ENCODE measurements at regions not wholly inside any gene's neighbourhood (a gene's known extent, or its start where the extent isn't known, plus 50 kb on each side); places are given as distances from the start of the nearest gene placed in this dataset.
A peak's percentile ranks its signal among the peaks of the same experiment; 100 is the strongest.

GRCh38 chr3:176953106-176954060, 243.9 kb downstream of the TBL1XR1 start:
- DNase-seq (ENCODE audit: low read depth, low spot score): no peak
- TF ChIP-seq EZH2 (IDR thresholded peaks at IDR 0.05): no peak
- TF ChIP-seq POLR2AphosphoS5 (IDR thresholded peaks at IDR 0.05; ENCODE audit: borderline replicate concordance, low read depth, low read length): no peak
- TF ChIP-seq FOXP2 (optimal IDR thresholded peaks at IDR 0.05; ENCODE audit: control extremely low read depth, extremely low read length, insufficient read depth): no peak
- no peaks in the 10 kb centered on the region for H3K36me3 ChIP-seq (ENCODE audit: insufficient read depth, low read length)

GRCh38 chr3:176951586-176952292, 245.5 kb downstream of the TBL1XR1 start:
- Histone ChIP-seq H3K9ac (ENCODE audit: insufficient read length) (no peak overlapping the region), H3K4me3 (no peak overlapping the region), H3K9me3 (ENCODE audit: low read depth, low read length) (no peaks in the 10 kb centered on the region), H3K27ac (no peak overlapping the region), H3K36me3 (ENCODE audit: insufficient read depth, low read length) (no peaks in the 10 kb centered on the region)
- no peak for DNase-seq (ENCODE audit: low read depth, low spot score)
- TF ChIP-seq POLR2AphosphoS5 (IDR thresholded peaks at IDR 0.05; ENCODE audit: borderline replicate concordance, low read depth, low read length): no peak
- no peak for TF ChIP-seq EZH2 (IDR thresholded peaks at IDR 0.05)
- no peak for TF ChIP-seq FOXP2 (optimal IDR thresholded peaks at IDR 0.05; ENCODE audit: control extremely low read depth, extremely low read length, insufficient read depth)

More at GRCh38 chr3:176953106-176954060, 243.9 kb downstream of the TBL1XR1 start:
- Histone ChIP-seq H3K4me3 (peak overlapping the region; percentile 16), H3K9ac (ENCODE audit: insufficient read length) (peak overlapping the region; percentile 15), H3K9me3 (ENCODE audit: low read depth, low read length) (no peaks in the 10 kb centered on the region), H3K27ac (peak overlapping the region; percentile 32; the same call in 1 of the 2 replicates)

GRCh38 chr3:176951144-176951543, 246.1 kb downstream of the TBL1XR1 start:
- Histone ChIP-seq H3K27ac (no peak overlapping the region), H3K9ac (ENCODE audit: insufficient read length) (no peak overlapping the region), H3K9me3 (ENCODE audit: low read depth, low read length) (no peaks in the 10 kb centered on the region), H3K4me3 (no peak overlapping the region), H3K36me3 (ENCODE audit: insufficient read depth, low read length) (no peaks in the 10 kb centered on the region)
- no peak for TF ChIP-seq POLR2AphosphoS5 (IDR thresholded peaks at IDR 0.05; ENCODE audit: borderline replicate concordance, low read depth, low read length)
- no peak for TF ChIP-seq FOXP2 (optimal IDR thresholded peaks at IDR 0.05; ENCODE audit: control extremely low read depth, extremely low read length, insufficient read depth)
- no peak for TF ChIP-seq EZH2 (IDR thresholded peaks at IDR 0.05)
- DNase-seq (ENCODE audit: low read depth, low spot score): no peak

- Histone ChIP-seq H3K27ac (no peak overlapping the region), H3K9ac (ENCODE audit: insufficient read length) (no peak overlapping the region), H3K9me3 (ENCODE audit: low read depth, low read length) (no peaks in the 10 kb centered on the region), H3K4me3 (no peak overlapping the region), H3K36me3 (ENCODE audit: insufficient read depth, low read length) (no peaks in the 10 kb centered on the region)
- TF ChIP-seq POLR2AphosphoS5 (IDR thresholded peaks at IDR 0.05; ENCODE audit: borderline replicate concordance, low read depth, low read length) (no peak), EZH2 (IDR thresholded peaks at IDR 0.05) (no peak), FOXP2 (optimal IDR thresholded peaks at IDR 0.05; ENCODE audit: control extremely low read depth, extremely low read length, insufficient read depth) (no peak)
- DNase-seq (ENCODE audit: low read depth, low spot score): no peak
These were observed 246.5 kb downstream of the TBL1XR1 start for GRCh38 chr3:176950743-176951142.

- TF ChIP-seq FOXP2 (optimal IDR thresholded peaks at IDR 0.05; ENCODE audit: control extremely low read depth, extremely low read length, insufficient read depth): no peak
- no peak for TF ChIP-seq EZH2 (IDR thresholded peaks at IDR 0.05)
- TF ChIP-seq POLR2AphosphoS5 (IDR thresholded peaks at IDR 0.05; ENCODE audit: borderline replicate concordance, low read depth, low read length): no peak
- no peak for DNase-seq (ENCODE audit: low read depth, low spot score)
- Histone ChIP-seq H3K9ac (ENCODE audit: insufficient read length) (no peak overlapping the region), H3K36me3 (ENCODE audit: insufficient read depth, low read length) (no peaks in the 10 kb centered on the region), H3K9me3 (ENCODE audit: low read depth, low read length) (no peaks in the 10 kb centered on the region), H3K4me3 (no peak overlapping the region), H3K27ac (no peak overlapping the region)
These were observed 249.1 kb downstream of the TBL1XR1 start for GRCh38 chr3:176948151-176948550.

- no peak overlapping the region for H3K4me3 ChIP-seq
- no peaks in the 10 kb centered on the region for H3K9me3 ChIP-seq (ENCODE audit: low read depth, low read length)
- no peaks in the 10 kb centered on the region for H3K36me3 ChIP-seq (ENCODE audit: insufficient read depth, low read length)
- TF ChIP-seq FOXP2 (optimal IDR thresholded peaks at IDR 0.05; ENCODE audit: control extremely low read depth, extremely low read length, insufficient read depth) (no peak), EZH2 (IDR thresholded peaks at IDR 0.05) (no peak), POLR2AphosphoS5 (IDR thresholded peaks at IDR 0.05; ENCODE audit: borderline replicate concordance, low read depth, low read length) (no peak)
- no peak overlapping the region for H3K9ac ChIP-seq (ENCODE audit: insufficient read length)
- DNase-seq (ENCODE audit: low read depth, low spot score): no peak
- no peak overlapping the region for H3K27ac ChIP-seq
These were observed 251.1 kb downstream of the TBL1XR1 start for GRCh38 chr3:176946202-176946601.

GRCh38 chr3:176942305-176942704, 255.0 kb downstream of the TBL1XR1 start:
- H3K27ac ChIP-seq: 0 out of 2 replicates have a peak overlapping the region, but pooled peaks have one; percentile 2
- no peak for DNase-seq (ENCODE audit: low read depth, low spot score)
- H3K9me3 ChIP-seq (ENCODE audit: low read depth, low read length): no peaks in the 10 kb centered on the region

GRCh38 chr3:176941689-176942088, 255.6 kb downstream of the TBL1XR1 start:
- no peak for DNase-seq (ENCODE audit: low read depth, low spot score)
- TF ChIP-seq EZH2 (IDR thresholded peaks at IDR 0.05) (no peak), POLR2AphosphoS5 (IDR thresholded peaks at IDR 0.05; ENCODE audit: borderline replicate concordance, low read depth, low read length) (no peak), FOXP2 (optimal IDR thresholded peaks at IDR 0.05; ENCODE audit: control extremely low read depth, extremely low read length, insufficient read depth) (no peak)
- 0 out of 2 replicates have a peak overlapping the region, but pooled peaks have one; percentile 2 for H3K27ac ChIP-seq
- no peaks in the 10 kb centered on the region for H3K36me3 ChIP-seq (ENCODE audit: insufficient read depth, low read length)
- H3K4me3 ChIP-seq: no peak overlapping the region
- no peaks in the 10 kb centered on the region for H3K9me3 ChIP-seq (ENCODE audit: low read depth, low read length)
- no peak overlapping the region for H3K9ac ChIP-seq (ENCODE audit: insufficient read length)

More at GRCh38 chr3:176942305-176942704, 255.0 kb downstream of the TBL1XR1 start:
- H3K4me3 ChIP-seq: no peak overlapping the region
- no peak overlapping the region for H3K9ac ChIP-seq (ENCODE audit: insufficient read length)
- H3K36me3 ChIP-seq (ENCODE audit: insufficient read depth, low read length): no peaks in the 10 kb centered on the region
- TF ChIP-seq POLR2AphosphoS5 (IDR thresholded peaks at IDR 0.05; ENCODE audit: borderline replicate concordance, low read depth, low read length) (no peak), FOXP2 (optimal IDR thresholded peaks at IDR 0.05; ENCODE audit: control extremely low read depth, extremely low read length, insufficient read depth) (no peak), EZH2 (IDR thresholded peaks at IDR 0.05) (no peak)
